Nephron (organoid): ENCODE measurements at regions not wholly inside any gene's neighbourhood (a gene's known extent, or its start where the extent isn't known, plus 50 kb on each side); places are given as distances from the start of the nearest gene placed in this dataset.

Experiments used
- H3K27ac Mint-ChIP-seq, 3 experiments: 2 replicates each; pipeline ENCODE4 v1.8.0; 2020; ENCODE audit warnings: mixed read lengths in 3 of 3, mild to moderate bottlenecking in 2 of 3, moderate library complexity in 1 of 3
- H3K27me3 Mint-ChIP-seq: 2 replicates; pipeline ENCODE4 v1.8.0; 2021; ENCODE audit warnings: low read depth, mild to moderate bottlenecking, moderate library complexity, mixed read lengths
- H3K36me3 Mint-ChIP-seq: 2 replicates; pipeline ENCODE4 v1.8.0; 2020; ENCODE audit warnings: low read depth, mixed read lengths
- H3K4me1 Mint-ChIP-seq: 2 replicates; pipeline ENCODE4 v1.8.0; 2020; ENCODE audit warnings: mixed read lengths
- H3K4me3 Mint-ChIP-seq, 3 experiments: 2 replicates each; pipeline ENCODE4 v1.8.0; 2020; ENCODE audit warnings: mild to moderate bottlenecking in 3 of 3, mixed read lengths in 3 of 3, moderate library complexity in 2 of 3
- H3K9me3 Mint-ChIP-seq: 2 replicates; pipeline ENCODE4 v1.8.0; 2020; ENCODE audit warnings: mixed read lengths
- CTCF ChIP-seq, 3 experiments: fragments of 200-600 bp; sonication (generic); IDR thresholded peaks; one replicate each; pipeline ENCODE4 v1.5.0; 2021; ENCODE audit warnings: antibody characterized with exemption in 3 of 3; ENCODE audit not compliant: unreplicated experiment in 3 of 3

- no peak for TF ChIP-seq CTCF (IDR thresholded peaks at IDR 0.05; ENCODE audit: unreplicated experiment in 3 of 3)
- H3K9me3 Mint-ChIP-seq = peaks cover 17% of the 10 kb centered on the region
- peaks cover 5% of the 10 kb centered on the region for H3K36me3 Mint-ChIP-seq
- H3K27me3 Mint-ChIP-seq = peaks cover 3% of the 10 kb centered on the region
- H3K4me3 Mint-ChIP-seq = no peak overlapping the region
- no peak overlapping the region for H3K27ac Mint-ChIP-seq
- peaks cover 5% of the 10 kb centered on the region for H3K4me1 Mint-ChIP-seq
Observed at GRCh38 chr1:95561346-95561745, 327.3 kb downstream of the RWDD3 start.

GRCh38 chr1:95562230-95562629 lies 328.2 kb downstream of the RWDD3 start:
- no peak overlapping the region for H3K4me3 Mint-ChIP-seq
- H3K36me3 Mint-ChIP-seq = peaks cover 4% of the 10 kb centered on the region
- H3K27me3 Mint-ChIP-seq = peaks cover 2% of the 10 kb centered on the region
- no peak for TF ChIP-seq CTCF (IDR thresholded peaks at IDR 0.05; ENCODE audit: unreplicated experiment in 3 of 3)
- no peak overlapping the region for H3K27ac Mint-ChIP-seq
- H3K9me3 Mint-ChIP-seq = peaks cover 16% of the 10 kb centered on the region
- peaks cover 5% of the 10 kb centered on the region for H3K4me1 Mint-ChIP-seq

DNA sequence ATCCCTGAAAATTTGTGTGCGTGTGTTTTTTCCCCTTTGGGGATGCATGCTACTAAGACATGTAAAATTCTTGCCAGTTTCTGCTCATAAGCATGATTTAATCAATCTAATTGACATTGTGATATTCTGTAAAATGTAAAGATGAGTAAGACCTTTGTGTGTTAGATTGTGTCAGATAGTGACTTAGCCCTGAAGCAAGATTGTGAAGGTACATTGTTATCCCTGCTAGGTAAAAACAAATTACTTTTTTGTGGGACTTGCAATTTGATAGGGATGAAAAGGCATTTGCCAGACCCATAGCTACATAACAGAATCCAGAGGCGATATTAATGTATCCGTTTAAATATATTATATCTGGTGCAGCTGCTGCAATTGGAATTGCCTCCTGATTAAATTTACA lies 338.0 kb downstream of the RWDD3 start:
- no peak overlapping the region for H3K4me3 Mint-ChIP-seq
- peaks cover 7% of the 10 kb centered on the region for H3K27me3 Mint-ChIP-seq
- H3K4me1 Mint-ChIP-seq = no peaks in the 10 kb centered on the region
- H3K27ac Mint-ChIP-seq = no peak overlapping the region
- H3K36me3 Mint-ChIP-seq = no peaks in the 10 kb centered on the region
- H3K9me3 Mint-ChIP-seq = peaks cover 3% of the 10 kb centered on the region
- no peak for TF ChIP-seq CTCF (IDR thresholded peaks at IDR 0.05; ENCODE audit: unreplicated experiment in 3 of 3)

DNA sequence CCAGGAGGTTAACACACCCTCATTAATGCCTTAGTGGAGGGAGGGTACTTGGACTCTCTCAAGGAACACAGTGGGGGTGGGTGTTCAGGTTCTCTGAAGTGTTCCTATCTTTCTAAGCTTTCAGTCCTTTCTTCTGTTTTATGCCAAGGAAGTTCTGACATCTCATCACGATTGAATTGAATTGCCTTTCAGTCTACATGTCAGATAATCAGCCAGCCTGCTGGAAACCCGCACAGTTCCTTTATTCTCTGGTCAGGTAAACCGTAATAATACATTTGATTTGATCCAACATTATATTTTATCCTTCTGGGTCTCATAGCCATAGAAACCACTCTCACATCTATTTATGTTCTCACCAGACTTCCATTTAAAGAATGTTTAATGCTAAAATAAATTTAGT lies 339.0 kb downstream of the RWDD3 start:
- TF ChIP-seq CTCF (IDR thresholded peaks at IDR 0.05; ENCODE audit: unreplicated experiment in 3 of 3) = no peak
- no peak overlapping the region for H3K27ac Mint-ChIP-seq
- H3K4me1 Mint-ChIP-seq = no peaks in the 10 kb centered on the region
- H3K4me3 Mint-ChIP-seq = no peak overlapping the region
- peaks cover 3% of the 10 kb centered on the region for H3K9me3 Mint-ChIP-seq
- H3K27me3 Mint-ChIP-seq = peaks cover 7% of the 10 kb centered on the region
- no peaks in the 10 kb centered on the region for H3K36me3 Mint-ChIP-seq

DNA sequence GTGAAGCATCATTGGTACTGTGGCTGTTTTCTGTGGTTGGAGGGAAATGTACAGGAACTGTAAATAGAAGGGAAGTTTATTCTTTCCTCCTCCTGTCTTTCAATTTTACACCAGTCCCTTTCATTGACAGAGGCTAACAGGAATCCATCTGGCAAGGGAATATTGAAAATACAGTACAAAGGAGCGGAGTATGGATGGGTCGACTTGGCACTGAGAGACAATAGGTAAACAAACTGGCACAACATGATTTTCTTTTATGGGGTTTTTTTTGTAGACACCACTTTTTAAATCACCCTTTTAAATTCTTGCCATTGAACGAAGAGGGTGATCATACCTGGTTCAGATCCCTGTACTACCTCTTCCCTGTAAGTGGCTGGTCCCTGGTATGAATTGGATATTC lies 341.3 kb downstream of the RWDD3 start:
- H3K4me3 Mint-ChIP-seq = no peak overlapping the region
- H3K9me3 Mint-ChIP-seq = peaks cover 3% of the 10 kb centered on the region
- no peak overlapping the region for H3K27ac Mint-ChIP-seq
- no peaks in the 10 kb centered on the region for H3K4me1 Mint-ChIP-seq
- no peak for TF ChIP-seq CTCF (IDR thresholded peaks at IDR 0.05; ENCODE audit: unreplicated experiment in 3 of 3)
- no peaks in the 10 kb centered on the region for H3K36me3 Mint-ChIP-seq
- H3K27me3 Mint-ChIP-seq = peaks cover 10% of the 10 kb centered on the region

DNA sequence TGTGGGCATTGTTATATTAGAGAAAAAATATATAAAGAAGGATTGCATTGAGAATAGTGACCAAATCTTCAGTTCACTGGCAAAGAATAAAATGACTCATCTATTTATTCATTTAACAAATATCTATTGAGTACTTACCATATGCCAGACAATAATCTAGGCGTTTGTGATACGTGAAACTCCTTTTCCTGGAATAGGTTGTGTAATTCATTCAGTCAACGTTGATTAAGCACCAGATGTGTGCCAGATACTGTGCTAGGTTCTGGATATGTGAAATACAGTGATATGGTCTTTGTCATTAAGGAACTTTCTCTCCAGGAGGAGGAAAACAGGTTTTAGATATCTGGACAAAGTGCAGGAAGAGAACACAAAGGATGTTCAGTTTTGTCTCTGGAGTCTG lies 344.5 kb downstream of the RWDD3 start:
- no peak overlapping the region for H3K27ac Mint-ChIP-seq
- no peak overlapping the region for H3K4me3 Mint-ChIP-seq
- H3K36me3 Mint-ChIP-seq = no peaks in the 10 kb centered on the region
- no peaks in the 10 kb centered on the region for H3K9me3 Mint-ChIP-seq
- peaks cover 10% of the 10 kb centered on the region for H3K27me3 Mint-ChIP-seq
- no peaks in the 10 kb centered on the region for H3K4me1 Mint-ChIP-seq
- no peak for TF ChIP-seq CTCF (IDR thresholded peaks at IDR 0.05; ENCODE audit: unreplicated experiment in 3 of 3)
